ENCODE measurements at regions not wholly inside any gene's neighbourhood (a gene's known extent, or its start where the extent isn't known, plus 50 kb on each side); places are given as distances from the start of the nearest gene placed in this dataset.
"Not testable (repeated sequence)": the region's sequence is repeated elsewhere in the genome, so short reads cannot be mapped to it uniquely, and the experiment has no call there.

GRCh38 chr6:155628306-155628705, 172.7 kb upstream of the NOX3 start:
- DNase-seq: peak in 1 of 3 donors; percentile 6

- DNase-seq: not testable (repeated sequence)
Observed at GRCh38 chr6:155627722-155628212, 172.1 kb upstream of the NOX3 start.

DNA sequence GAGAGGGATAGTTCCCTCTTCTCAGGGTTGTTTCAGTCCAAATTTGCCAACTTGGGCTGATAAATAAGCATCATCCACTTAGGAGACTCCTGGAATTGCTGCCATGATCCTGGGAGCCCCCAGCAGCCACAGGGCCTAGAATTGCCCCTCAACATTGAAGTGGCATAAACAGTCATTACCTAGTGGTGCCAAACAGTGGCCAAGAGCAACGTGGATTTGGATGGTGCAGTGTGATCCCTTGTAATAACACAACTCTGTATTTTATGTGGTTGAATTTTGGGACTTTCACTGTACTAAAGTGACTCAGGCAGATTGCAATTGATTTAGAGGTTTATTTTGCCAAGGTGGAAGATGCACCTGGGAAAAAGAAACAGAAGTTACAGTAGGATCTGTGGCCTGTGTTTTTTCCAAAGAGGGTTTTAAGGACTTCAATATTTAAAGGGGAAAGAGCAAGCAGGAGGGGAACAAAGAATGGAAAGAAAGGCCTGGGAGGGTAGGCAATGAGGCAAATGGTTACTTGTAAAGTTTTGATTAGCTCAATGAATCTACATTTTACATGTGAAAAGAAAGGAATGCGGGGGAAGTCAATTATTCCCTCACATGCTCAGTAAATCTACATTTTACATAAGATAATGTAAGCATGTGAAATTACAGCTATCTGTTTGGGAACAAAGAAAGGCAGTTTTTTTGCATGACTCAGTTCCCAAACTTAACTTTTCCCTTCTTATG, 168.0 kb upstream of the NOX3 start:
- no peak for DNase-seq

GRCh38 chr6:155614606-155615005, 159.0 kb upstream of the NOX3 start:
- no peak for DNase-seq

DNA sequence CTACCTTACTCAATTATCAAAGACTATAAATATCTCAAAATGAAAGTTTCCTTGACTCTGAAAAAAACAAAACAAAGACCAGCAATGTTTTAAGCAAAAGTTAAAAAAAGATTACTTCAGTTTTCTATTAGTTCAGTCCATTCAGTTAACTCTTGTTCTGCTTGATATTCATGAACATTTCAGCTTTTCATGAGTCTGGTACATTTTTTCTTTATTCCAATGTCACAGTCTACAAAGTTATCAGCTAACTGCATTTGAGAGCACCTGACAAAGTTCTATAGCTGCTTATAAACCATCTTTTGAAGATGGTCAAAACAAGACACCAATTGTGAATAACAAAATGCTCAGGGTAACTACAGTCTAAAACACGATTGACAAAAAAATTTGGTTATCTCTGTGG, 156.1 kb upstream of the NOX3 start:
- no peak for DNase-seq

GRCh38 chr6:155604991-155605390, 149.4 kb upstream of the NOX3 start:
- no peak for DNase-seq

DNA sequence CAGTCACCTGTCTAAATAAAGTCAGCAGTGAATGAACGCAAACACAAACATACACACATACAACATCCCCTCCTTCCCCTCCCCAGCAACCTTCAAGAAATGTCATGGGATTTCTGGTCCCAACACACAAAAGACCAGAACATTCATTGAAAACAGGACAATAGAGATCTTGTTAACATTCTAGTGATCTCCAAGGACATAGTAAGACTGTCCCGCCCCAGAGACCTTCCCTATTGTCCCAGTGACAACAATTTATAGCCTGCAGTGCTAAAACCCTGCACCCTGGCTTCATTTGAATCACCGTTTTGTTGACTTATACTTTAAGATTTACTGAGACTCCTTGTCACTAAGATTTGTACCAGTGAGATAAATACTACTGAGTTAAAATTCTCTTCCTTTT, 143.9 kb upstream of the NOX3 start:
- DNase-seq: no peak

- no peak for DNase-seq
Observed at GRCh38 chr6:155599160-155599559, 143.5 kb upstream of the NOX3 start.

GRCh38 chr6:155595284-155595683, 139.6 kb upstream of the NOX3 start:
- no peak for DNase-seq

DNA sequence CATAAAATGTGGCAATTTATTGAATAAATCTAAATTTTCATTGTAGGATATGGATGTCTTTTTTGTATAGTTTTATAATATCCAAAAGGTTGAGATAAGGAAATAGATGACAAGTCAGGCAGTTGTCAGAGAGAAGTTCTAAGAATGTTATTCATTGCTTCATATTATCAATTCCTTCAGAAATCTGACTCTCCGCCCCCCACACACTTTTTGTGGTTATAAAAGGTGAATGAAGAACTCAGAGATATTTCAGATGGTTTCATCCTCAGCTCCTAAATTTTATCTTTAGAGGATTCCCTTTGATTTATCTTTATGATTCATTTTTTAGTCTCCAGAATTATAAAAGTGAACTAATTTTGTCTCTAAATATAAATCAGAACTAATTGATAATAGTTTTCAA, 136.1 kb upstream of the NOX3 start:
- no peak for DNase-seq

- no peak for DNase-seq
Observed at GRCh38 chr6:155589190-155589589, 133.6 kb upstream of the NOX3 start.

DNA sequence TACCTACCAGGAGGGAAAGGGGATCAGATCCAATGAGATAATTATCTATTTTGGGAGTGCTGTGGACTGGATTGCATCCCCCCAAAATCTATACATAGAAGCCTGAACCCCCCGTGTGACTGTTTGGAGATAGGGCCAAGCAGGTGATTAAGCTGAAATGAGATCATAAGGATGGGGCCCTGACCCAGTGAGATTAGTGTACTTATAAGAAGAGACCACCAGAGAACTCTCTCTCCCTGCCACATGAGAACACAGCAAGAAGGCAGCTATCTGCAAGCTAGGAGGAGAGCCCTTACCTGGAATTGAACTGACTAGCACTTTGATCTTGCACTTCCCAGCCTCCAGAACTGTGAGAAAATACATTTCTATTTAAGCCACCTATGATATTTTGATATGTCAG, 132.2 kb upstream of the NOX3 start:
- DNase-seq: no peak

- no peak for DNase-seq
Observed at GRCh38 chr6:155586090-155586489, 130.5 kb upstream of the NOX3 start.

DNA sequence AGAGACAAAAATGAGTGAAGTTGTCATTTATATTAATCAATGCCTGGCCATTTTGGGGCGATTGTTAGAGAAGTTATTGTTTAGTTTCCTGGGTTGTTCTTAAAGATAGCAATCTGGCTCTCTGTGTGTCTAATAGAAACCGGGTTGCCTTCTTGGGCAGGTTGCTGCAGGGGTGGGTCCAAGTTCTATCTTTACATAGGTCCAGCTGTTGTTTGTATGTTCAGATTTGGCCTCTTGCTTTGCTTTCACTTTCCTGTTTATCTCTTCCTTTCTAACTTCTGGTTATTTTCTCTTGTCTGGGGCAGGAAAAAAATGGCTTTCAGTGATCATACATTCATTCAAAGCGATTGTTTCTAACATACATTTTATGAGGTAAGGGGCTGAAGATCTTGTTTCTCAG, 128.4 kb upstream of the NOX3 start:
- no peak for DNase-seq

GRCh38 chr6:155582016-155582991, 126.7 kb upstream of the NOX3 start:
- no peak for DNase-seq

GRCh38 chr6:155580904-155581303, 125.3 kb upstream of the NOX3 start:
- DNase-seq: no peak

DNA sequence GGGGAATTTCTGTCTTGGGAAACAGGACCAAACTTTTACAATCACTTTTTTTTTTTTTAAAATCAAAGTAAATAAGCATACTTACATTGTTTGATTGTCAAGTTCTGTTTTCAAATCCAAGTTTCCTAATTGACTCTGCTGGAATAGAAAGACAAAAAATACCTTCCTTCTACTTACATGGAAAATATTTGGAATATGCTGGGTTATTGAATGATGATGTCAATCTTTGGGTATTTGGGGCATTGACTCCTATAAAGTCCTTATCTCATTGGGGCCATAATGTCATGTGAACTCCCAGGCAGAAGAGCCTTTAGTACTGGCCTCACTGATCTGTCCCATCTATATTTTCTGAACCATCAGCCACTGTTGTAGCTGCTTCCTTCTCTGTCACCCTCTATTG, 122.6 kb upstream of the NOX3 start:
- no peak for DNase-seq

DNA sequence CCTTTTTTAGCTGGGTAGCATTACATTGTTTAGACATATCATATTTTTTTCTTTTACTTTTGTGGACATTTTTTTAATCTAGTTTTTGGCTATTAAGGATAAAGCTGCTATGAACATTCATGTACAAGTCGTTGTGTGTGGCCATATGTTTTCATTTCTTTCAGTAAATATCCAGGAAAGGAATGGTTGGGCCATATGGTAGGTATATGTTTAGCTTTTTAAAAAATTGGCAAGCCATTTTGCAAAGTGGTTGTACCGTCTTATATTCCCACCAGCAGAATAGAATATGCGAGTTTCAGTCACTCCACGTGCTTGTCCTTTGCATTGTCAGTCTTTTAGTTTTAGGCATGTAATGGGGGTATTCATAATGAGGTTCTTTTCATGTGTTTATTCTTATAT, 106.3 kb upstream of the NOX3 start:
- DNase-seq: no peak

DNA sequence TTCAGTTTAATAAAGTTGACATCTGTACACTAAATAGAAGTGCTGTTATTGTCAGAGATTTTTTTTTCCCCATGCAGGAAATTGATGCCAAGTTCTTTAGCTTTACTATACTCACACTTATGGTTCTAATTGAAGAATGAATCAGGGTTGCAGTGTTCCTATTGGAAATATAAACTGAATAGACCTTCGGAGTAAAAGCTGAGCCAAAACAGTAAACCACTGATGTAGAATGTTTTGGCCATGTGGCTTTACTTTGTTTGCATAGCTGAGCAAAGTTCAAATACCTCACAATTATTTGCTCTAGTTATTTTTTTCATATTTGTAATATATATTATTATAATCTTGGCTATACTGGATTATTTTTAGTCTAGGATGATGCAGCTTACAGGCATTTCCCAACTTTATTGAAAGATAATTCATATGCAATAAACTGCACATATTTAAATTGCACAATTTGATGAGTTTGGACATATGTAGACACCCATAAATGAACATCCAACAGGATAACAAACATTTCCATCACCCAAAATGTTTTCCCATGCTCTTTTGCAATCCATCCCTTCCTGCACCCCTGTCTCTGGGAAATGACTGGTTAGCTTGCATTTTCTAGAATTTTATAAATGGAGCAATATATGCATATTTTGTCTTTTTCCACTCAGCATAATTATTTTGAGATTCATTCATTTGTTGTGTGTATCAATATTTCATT, 105.8 kb upstream of the NOX3 start:
- DNase-seq: no peak

- DNase-seq: no peak
Observed at GRCh38 chr6:155549928-155550327, 94.3 kb upstream of the NOX3 start.

DNA sequence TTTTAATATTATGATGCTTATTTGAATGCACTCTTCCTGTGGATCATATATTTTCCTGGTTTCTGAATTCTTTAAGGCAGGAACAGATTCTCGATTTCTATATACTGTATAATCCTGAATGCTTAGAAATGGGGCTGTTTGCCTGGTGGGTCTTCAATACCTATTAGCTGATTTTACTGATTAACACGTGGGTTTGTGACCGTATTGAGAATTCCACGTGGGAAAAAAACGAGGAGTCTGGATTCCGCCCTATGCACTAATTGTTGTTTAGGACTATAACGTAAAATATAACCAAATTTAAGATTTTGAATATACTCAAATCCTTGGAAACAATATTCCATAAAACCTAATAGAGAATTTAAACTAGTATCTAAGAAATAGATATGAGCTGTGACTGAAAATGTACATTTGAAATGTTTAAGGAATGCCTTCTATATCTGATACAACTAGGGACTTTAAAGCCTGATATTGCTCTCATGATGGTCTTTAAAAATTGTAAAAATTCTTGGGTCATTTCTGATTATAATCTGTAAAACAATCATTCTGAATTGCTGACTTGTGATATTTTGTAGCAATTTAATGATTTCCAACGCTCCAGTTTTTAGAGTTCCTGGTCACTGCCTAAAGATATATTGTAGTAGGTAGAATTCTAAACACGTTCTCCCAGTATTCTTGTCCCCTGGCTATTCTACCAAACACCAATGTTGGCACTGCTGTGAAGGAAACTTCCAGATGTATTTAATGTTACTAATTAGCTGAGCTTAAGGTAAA, 93.6 kb upstream of the NOX3 start:
- no peak for DNase-seq

- no peak for DNase-seq
Observed at GRCh38 chr6:155548576-155548975, 92.9 kb upstream of the NOX3 start.

GRCh38 chr6:155544677-155545076, 89.0 kb upstream of the NOX3 start:
- peak in 1 of 3 donors; percentile 5 for DNase-seq
